H9 (cell line): ENCODE measurements at regions not wholly inside any gene's neighbourhood (a gene's known extent, or its start where the extent isn't known, plus 50 kb on each side); places are given as distances from the start of the nearest gene placed in this dataset.

Experiments
- DNase-seq: peaks from one replicate; pipeline ENCODE4 v3.0.0-alpha.2; 2017
- H2AFZ ChIP-seq: one replicate; pipeline ENCODE4 v1.6.1; 2013; ENCODE audit warnings: mild to moderate bottlenecking, low read length, control low read depth, moderate library complexity
- H2AK5ac ChIP-seq: 2 replicates; pipeline ENCODE4 v1.6.1; 2013; ENCODE audit warnings: low read length, control low read depth, mixed read lengths; ENCODE audit not compliant: insufficient read length
- H2BK120ac ChIP-seq: one replicate; pipeline ENCODE4 v1.6.1; 2013; ENCODE audit warnings: low read depth, mild to moderate bottlenecking, low read length, control low read depth, inconsistent platforms; ENCODE audit not compliant: poor library complexity, severe bottlenecking
- H2BK12ac ChIP-seq: 2 replicates; pipeline ENCODE4 v1.6.1; 2013; ENCODE audit warnings: low read length, control low read depth, mixed read lengths, low read depth; ENCODE audit not compliant: insufficient read length
- H2BK15ac ChIP-seq: 2 replicates; pipeline ENCODE4 v1.6.1; 2013; ENCODE audit warnings: low read depth, low read length, control low read depth
- H2BK20ac ChIP-seq: one replicate; pipeline ENCODE4 v1.6.1; 2013; ENCODE audit warnings: low read depth, mild to moderate bottlenecking, low read length, control low read depth, inconsistent platforms; ENCODE audit not compliant: poor library complexity, severe bottlenecking
- H2BK5ac ChIP-seq: 2 replicates; pipeline ENCODE4 v1.6.1; 2013; ENCODE audit warnings: low read length, control low read depth, mixed read lengths; ENCODE audit not compliant: insufficient read length
- H3K14ac ChIP-seq: 2 replicates; pipeline ENCODE4 v1.6.1; 2013; ENCODE audit warnings: low read length, control low read depth; ENCODE audit not compliant: insufficient read depth
- H3K18ac ChIP-seq: 2 replicates; pipeline ENCODE4 v1.6.1; 2013; ENCODE audit warnings: low read depth, mild to moderate bottlenecking, mixed read lengths, low read length, control low read depth; ENCODE audit not compliant: insufficient read length
- H3K23ac ChIP-seq: 2 replicates; pipeline ENCODE4 v1.6.1; 2013; ENCODE audit warnings: low read length, control low read depth, mixed read lengths, low read depth; ENCODE audit not compliant: insufficient read length
- H3K23me2 ChIP-seq: 2 replicates; pipeline ENCODE4 v1.6.1; 2013; ENCODE audit warnings: low read depth, mild to moderate bottlenecking, mixed read lengths, low read length, control low read depth; ENCODE audit not compliant: insufficient read length, poor library complexity, severe bottlenecking
- H3K27ac ChIP-seq: 2 replicates; pipeline ENCODE4 v1.5.1; 2013; ENCODE audit warnings: low read length, control low read depth, mixed read lengths, low read depth; ENCODE audit not compliant: insufficient read length
- H3K27me3 ChIP-seq: 2 replicates; pipeline ENCODE4 v1.6.1; 2013; ENCODE audit warnings: low read length, control low read depth, inconsistent platforms; ENCODE audit not compliant: insufficient read depth
- H3K4ac ChIP-seq: 2 replicates; pipeline ENCODE4 v1.6.1; 2013; ENCODE audit warnings: low read depth, mild to moderate bottlenecking, control low read depth, inconsistent platforms, low read length, moderate library complexity
- H3K4me1 ChIP-seq: 2 replicates; pipeline ENCODE4 v1.6.1; 2013; ENCODE audit warnings: low read length, control low read depth, inconsistent platforms; ENCODE audit not compliant: insufficient read depth
- H3K4me2 ChIP-seq: 2 replicates; pipeline ENCODE4 v1.6.1; 2013; ENCODE audit warnings: low read length, control low read depth, mixed read lengths; ENCODE audit not compliant: insufficient read length, insufficient read depth
- H3K56ac ChIP-seq: 2 replicates; pipeline ENCODE4 v1.6.1; 2013; ENCODE audit warnings: low read depth, mild to moderate bottlenecking, mixed read lengths, low read length, control low read depth; ENCODE audit not compliant: insufficient read length
- H3K79me1 ChIP-seq: 2 replicates; pipeline ENCODE4 v1.6.1; 2013; ENCODE audit warnings: low read depth, mild to moderate bottlenecking, moderate library complexity, low read length, control low read depth, inconsistent platforms; ENCODE audit not compliant: insufficient read depth, poor library complexity, severe bottlenecking
- H3K79me2 ChIP-seq: 2 replicates; pipeline ENCODE4 v1.6.1; 2013; ENCODE audit warnings: low read length, control low read depth, inconsistent platforms; ENCODE audit not compliant: insufficient read depth
- H3K9ac ChIP-seq: 2 replicates; pipeline ENCODE4 v1.6.1; 2013; ENCODE audit warnings: low read length, control low read depth, mixed read lengths; ENCODE audit not compliant: insufficient read length; ENCODE audit errors: extremely low read depth
- H3K9me3 ChIP-seq: one replicate; pipeline ENCODE4 v1.6.1; 2013; ENCODE audit warnings: low read depth, low read length, inconsistent platforms; ENCODE audit not compliant: control insufficient read depth
- H3T11ph ChIP-seq: one replicate; pipeline ENCODE4 v1.6.1; 2013; ENCODE audit warnings: mild to moderate bottlenecking, low read length, control low read depth, inconsistent platforms
- H4K20me1 ChIP-seq: one replicate; pipeline ENCODE4 v1.6.1; 2013; ENCODE audit not compliant: control insufficient read depth, insufficient read length, insufficient read depth
- H4K5ac ChIP-seq: 2 replicates; pipeline ENCODE4 v1.6.1; 2013; ENCODE audit warnings: low read depth, mild to moderate bottlenecking, mixed read lengths, low read length, control low read depth; ENCODE audit not compliant: insufficient read length
- H4K8ac ChIP-seq: replicated peaks from 2 replicates; pipeline ENCODE4 v1.6.1; 2013; ENCODE audit warnings: low read length, control low read depth, mixed read lengths, low read depth; ENCODE audit not compliant: insufficient read length
- H4K91ac ChIP-seq: 2 replicates; pipeline ENCODE4 v1.6.1; 2013; ENCODE audit warnings: low read depth, mild to moderate bottlenecking, moderate library complexity, mixed read lengths, low read length, control low read depth; ENCODE audit not compliant: insufficient read length
- H3K27ac Mint-ChIP-seq, 3 experiments: 2 replicates in 2 of 3; 3 replicates in 1 of 3; pipeline ENCODE4 v1.8.0; 2020 to 2021; ENCODE audit warnings: mixed read lengths in 3 of 3, mild to moderate bottlenecking in 1 of 3, moderate library complexity in 1 of 3
- H3K27me3 Mint-ChIP-seq: 2 replicates; pipeline ENCODE4 v1.8.0; 2021; ENCODE audit warnings: low read depth, mild to moderate bottlenecking, moderate library complexity, mixed read lengths
- H3K36me3 Mint-ChIP-seq, 3 experiments: 2 replicates in 2 of 3; 3 replicates in 1 of 3; pipeline ENCODE4 v1.8.0; 2020 to 2021; ENCODE audit warnings: low read depth in 3 of 3, mixed read lengths in 3 of 3; ENCODE audit not compliant: insufficient read depth in 1 of 3
- H3K4me1 Mint-ChIP-seq, 2 experiments: 2 replicates each; pipeline ENCODE4 v1.8.0; 2020; ENCODE audit warnings: mixed read lengths in 2 of 2
- H3K4me3 Mint-ChIP-seq, 2 experiments: 2 replicates in 1 of 2; 3 replicates in 1 of 2; pipeline ENCODE4 v1.8.0; 2020 to 2021; ENCODE audit warnings: mild to moderate bottlenecking in 2 of 2, mixed read lengths in 2 of 2, moderate library complexity in 1 of 2
- H3K9me3 Mint-ChIP-seq, 2 experiments: 2 replicates in 1 of 2; 3 replicates in 1 of 2; pipeline ENCODE4 v1.8.0; 2020; ENCODE audit warnings: mild to moderate bottlenecking in 2 of 2, mixed read lengths in 2 of 2, moderate library complexity in 1 of 2
- CTCF ChIP-seq: fragments of 200-600 bp; sonication (generic); conservative IDR thresholded peaks from 3 replicates; pipeline ENCODE4 v1.8.0; 2021; ENCODE audit warnings: antibody characterized with exemption, mild to moderate bottlenecking
- WGBS: extraction: QIAGEN DNeasy Blood & Tissue Kit; methylation state at CpG from one replicate; pipeline ENCODE4 v1.1.7; 2013; ENCODE audit warnings: missing lambda C conversion rate, low lambda C conversion rate, mixed read lengths; ENCODE audit not compliant: insufficient read length; ENCODE audit errors: extremely low coverage; 5-methylcytosine and 5-hydroxymethylcytosine counted together

- no peak overlapping the region for H2BK5ac ChIP-seq
- no peaks in the 10 kb centered on the region for H4K20me1 ChIP-seq
- no peak overlapping the region for H3K4me2 ChIP-seq
- no peaks in the 10 kb centered on the region for H3K4me1 ChIP-seq
- no peaks in the 10 kb centered on the region for H3K79me1 ChIP-seq
- no peak overlapping the region for H3K56ac ChIP-seq
- H3K9me3 ChIP-seq: no peaks in the 10 kb centered on the region
- no peak overlapping the region for H4K91ac ChIP-seq
- no peak overlapping the region for H2AK5ac ChIP-seq
- no peak overlapping the region for H3K23ac ChIP-seq
- no peak overlapping the region for H3K9ac ChIP-seq
- no peaks in the 10 kb centered on the region for H3K9me3 Mint-ChIP-seq
- H2BK120ac ChIP-seq: no peak overlapping the region
- no CpG with 5 or more reads among the region's 12 CpGs for WGBS
- no peak overlapping the region for H4K8ac ChIP-seq
- no peaks in the 10 kb centered on the region for H3K27me3 ChIP-seq
- no peak overlapping the region for H3K14ac ChIP-seq
- H3K4ac ChIP-seq: no peak overlapping the region
- H4K5ac ChIP-seq: no peak overlapping the region
- no peak overlapping the region for H2AFZ ChIP-seq
- H2BK20ac ChIP-seq: no peak overlapping the region
- H3K4me3 Mint-ChIP-seq: no peak overlapping the region
- H3K27ac Mint-ChIP-seq: no peak overlapping the region
- peaks cover 3 to 6% of the 10 kb centered on the region in 2 experiments; a peak in 2 of 4 replicates for H3K4me1 Mint-ChIP-seq
- H3K27me3 Mint-ChIP-seq: no peaks in the 10 kb centered on the region
- no peak for TF ChIP-seq CTCF
- no peaks in the 10 kb centered on the region for H3K79me2 ChIP-seq
- no peak overlapping the region for H2BK12ac ChIP-seq
- no peaks in the 10 kb centered on the region for H3K23me2 ChIP-seq
- no peak overlapping the region for H3K18ac ChIP-seq
- no peak overlapping the region for H3T11ph ChIP-seq
- no peak for DNase-seq
- H3K36me3 Mint-ChIP-seq: no peaks in the 10 kb centered on the region
- H3K27ac ChIP-seq: no peak overlapping the region
- no peak overlapping the region for H2BK15ac ChIP-seq
Observed at GRCh38 chr11:128262463-128263345, 324.7 kb downstream of the ETS1 start.
